ENCODE measurements at regions not wholly inside any gene's neighbourhood (a gene's known extent, or its start where the extent isn't known, plus 50 kb on each side); places are given as distances from the start of the nearest gene placed in this dataset.

DNA sequence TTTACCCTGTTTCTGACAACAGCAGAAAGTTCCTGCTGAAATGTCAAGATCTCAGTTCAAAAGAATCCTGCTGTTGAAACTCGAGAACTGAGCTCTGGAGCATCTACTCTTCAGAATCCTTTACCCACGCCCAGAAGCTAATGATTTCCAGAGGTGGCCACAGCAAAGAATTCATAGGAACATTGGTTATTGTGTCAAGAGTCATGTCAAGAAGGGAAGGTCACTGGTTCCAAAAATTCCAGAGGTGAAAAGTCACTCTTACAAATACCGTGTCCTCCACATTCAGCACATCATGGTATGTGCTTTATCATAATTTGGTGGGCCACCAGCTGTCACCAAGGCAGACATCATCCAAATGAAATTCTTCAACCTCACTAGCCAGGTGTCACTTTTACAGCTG lies 394.4 kb upstream of the NPVF start:
- no peak for DNase-seq
- H3K4me1 ChIP-seq (ENCODE audit: low read depth) = peaks cover 4% of the 10 kb centered on the region
- H3K9me3 ChIP-seq = no peaks in the 10 kb centered on the region
- intact Hi-C loops (cut with DNase I, micrococcal nuclease) = no loop called here
- no peak for TF ChIP-seq CTCF (IDR thresholded peaks at IDR 0.05)
- no peak overlapping the region for H3K4me3 ChIP-seq
- no peak for ATAC-seq
- H3K36me3 ChIP-seq (ENCODE audit: low read depth) = no peaks in the 10 kb centered on the region

- H3K4me3 ChIP-seq = no peak overlapping the region
- no peak for TF ChIP-seq CTCF (IDR thresholded peaks at IDR 0.05)
- H3K9me3 ChIP-seq = no peaks in the 10 kb centered on the region
- DNase-seq (no peak), ATAC-seq (no peak)
- no peaks in the 10 kb centered on the region for H3K4me1 ChIP-seq (ENCODE audit: low read depth)
- intact Hi-C loops (cut with DNase I, micrococcal nuclease) = no loop called here
- no peaks in the 10 kb centered on the region for H3K36me3 ChIP-seq (ENCODE audit: low read depth)
These were observed 395.8 kb upstream of the NPVF start for GRCh38 chr7:25624051-25624450.

- no peak overlapping the region for H3K4me3 ChIP-seq
- peak; percentile 54 for ATAC-seq
- DNase-seq = peak in 1 of 3 donors; percentile 16
- no peaks in the 10 kb centered on the region for H3K4me1 ChIP-seq (ENCODE audit: low read depth)
- TF ChIP-seq CTCF (IDR thresholded peaks at IDR 0.05) = no peak
- no peaks in the 10 kb centered on the region for H3K36me3 ChIP-seq (ENCODE audit: low read depth)
- H3K9me3 ChIP-seq = no peaks in the 10 kb centered on the region
- intact Hi-C loops (cut with DNase I, micrococcal nuclease) = no loop called here
These were observed 396.5 kb upstream of the NPVF start for GRCh38 chr7:25624833-25625232.

DNA sequence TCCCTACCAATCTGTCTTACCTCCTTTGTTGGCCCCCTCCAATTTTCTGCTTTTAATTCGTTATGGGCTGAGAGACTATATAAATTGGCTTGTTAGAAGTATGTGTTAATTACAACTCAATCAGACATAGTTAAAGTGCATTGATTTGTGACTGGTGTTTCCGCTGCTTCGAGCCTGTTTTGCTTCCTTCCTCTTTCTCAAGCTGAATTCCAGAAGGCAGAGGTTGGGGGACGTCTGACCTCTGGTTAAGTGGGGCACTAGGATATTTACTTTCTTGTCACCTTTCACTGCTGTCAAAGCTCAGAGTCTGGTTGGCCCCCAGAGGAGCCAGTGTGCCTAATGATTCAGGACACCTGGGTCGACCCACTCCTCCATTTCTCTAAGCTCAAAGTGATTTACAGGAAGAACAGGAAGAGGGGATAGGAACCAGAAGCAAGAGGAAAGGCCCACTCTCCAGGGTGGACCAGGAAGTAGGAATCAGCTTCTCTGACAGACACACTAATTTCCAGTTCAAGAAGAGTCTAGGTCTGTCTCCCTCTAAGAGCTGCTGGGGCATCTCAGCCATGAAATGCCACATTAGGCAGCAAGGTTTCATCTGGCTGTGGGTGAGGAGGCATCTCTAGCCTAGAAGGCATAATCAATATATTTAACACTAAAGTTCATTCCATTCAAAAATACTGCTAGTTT lies 397.2 kb upstream of the NPVF start:
- H3K36me3 ChIP-seq (ENCODE audit: low read depth) = no peaks in the 10 kb centered on the region
- no peaks in the 10 kb centered on the region for H3K4me1 ChIP-seq (ENCODE audit: low read depth)
- intact Hi-C loops (cut with DNase I, micrococcal nuclease) = no loop called here
- TF ChIP-seq CTCF (IDR thresholded peaks at IDR 0.05) = no peak
- ATAC-seq (peak; percentile 38), DNase-seq (no peak)
- no peaks in the 10 kb centered on the region for H3K9me3 ChIP-seq
- H3K4me3 ChIP-seq = no peak overlapping the region

GRCh38 chr7:25626451-25627131 lies 398.3 kb upstream of the NPVF start:
- ATAC-seq (no peak), DNase-seq (no peak)
- Histone ChIP-seq H3K36me3 (ENCODE audit: low read depth) (no peaks in the 10 kb centered on the region), H3K9me3 (no peaks in the 10 kb centered on the region), H3K4me3 (no peak overlapping the region), H3K4me1 (ENCODE audit: low read depth) (no peaks in the 10 kb centered on the region)
- intact Hi-C loops (cut with DNase I, micrococcal nuclease) = no loop called here
- TF ChIP-seq CTCF (IDR thresholded peaks at IDR 0.05) = no peak
